ENCODE measurements at regions not wholly inside any gene's neighbourhood (a gene's known extent, or its start where the extent isn't known, plus 50 kb on each side); places are given as distances from the start of the nearest gene placed in this dataset.

GRCh38 chr5:34485768-34486030, 170.4 kb upstream of the RAI14 start:
- ATAC-seq (no peak), DNase-seq (ENCODE audit: low spot score) (no peak)
- H3K9me3 Mint-ChIP-seq: peaks cover 22% of the 10 kb centered on the region
- Histone ChIP-seq H3K79me2 (replicated peaks; ENCODE audit: insufficient read depth) (no peaks in the 10 kb centered on the region), H2AFZ (no peak overlapping the region), H3K4me3 (no peak overlapping the region), H3K4me2 (no peak overlapping the region), H3K27me3 (ENCODE audit: insufficient read depth) (no peaks in the 10 kb centered on the region), H3K36me3 (ENCODE audit: insufficient read depth) (no peaks in the 10 kb centered on the region; the same call in 1 of the 2 replicates), H3K9me2 (ENCODE audit: insufficient read depth) (no peaks in the 10 kb centered on the region), H4K20me1 (replicated peaks; ENCODE audit: insufficient read depth) (no peaks in the 10 kb centered on the region), H3F3A (replicated peaks; ENCODE audit: low read depth) (no peaks in the 10 kb centered on the region), H3K27ac (ENCODE audit: low read depth) (no peak overlapping the region), H3K4me1 (ENCODE audit: insufficient read depth) (peaks cover 27% of the 10 kb centered on the region)
- H3K4me3 Mint-ChIP-seq: no peak overlapping the region
- no peak for TF ChIP-seq ZNF114 (CRISPR knock-in tag; IDR thresholded peaks at IDR 0.05)
- TF ChIP-seq STAT1 (IDR thresholded peaks at IDR 0.05; ENCODE audit: unreplicated experiment): no peak
- no peak for TF ChIP-seq POLR2AphosphoS5 (IDR thresholded peaks at IDR 0.05; ENCODE audit: low read depth)
- TF ChIP-seq EZH2phosphoT487 (IDR thresholded peaks at IDR 0.05; ENCODE audit: unreplicated experiment): no peak
- TF ChIP-seq ETS1 (IDR thresholded peaks at IDR 0.05): no peak
- no peak for TF ChIP-seq EZH2 (IDR thresholded peaks at IDR 0.05; ENCODE audit: low read depth, unreplicated experiment)
- TF ChIP-seq JUNB (IDR thresholded peaks at IDR 0.05; ENCODE audit: unreplicated experiment): no peak
- TF ChIP-seq ZNF462 (CRISPR knock-in tag; IDR thresholded peaks at IDR 0.05): no peak
- no peak for TF ChIP-seq CREB1 (CRISPR knock-in tag; IDR thresholded peaks at IDR 0.05; ENCODE audit: low read depth)
- TF ChIP-seq NANOG (IDR thresholded peaks at IDR 0.05; ENCODE audit: borderline replicate concordance): no peak
- H3K27ac Mint-ChIP-seq: no peak overlapping the region
- H3K36me3 Mint-ChIP-seq (ENCODE audit: low read depth): peaks cover 14% of the 10 kb centered on the region; the same call in 2 of the 3 replicates
- H3K27me3 Mint-ChIP-seq (ENCODE audit: insufficient read depth, low read depth, poor library complexity): peaks cover 1% of the 10 kb centered on the region
- peaks cover 33% of the 10 kb centered on the region; the same call in 2 of the 3 replicates for H3K4me1 Mint-ChIP-seq

Measured in GM23338 (cell line).